Bronchial epithelial cell (primary cell): ENCODE measurements at regions not wholly inside any gene's neighbourhood (a gene's known extent, or its start where the extent isn't known, plus 50 kb on each side); places are given as distances from the start of the nearest gene placed in this dataset.

Source experiments
- DNase-seq: peaks from one replicate; pipeline ENCODE4 v3.0.0-alpha.2; 2010; ENCODE audit warnings: low read depth
- FAIRE-seq: peaks from 2 replicates; lab custom pipeline; 2011; peaks lifted over from hg19 to GRCh38; lab: Jason Lieb, UNC
- H3K27me3 ChIP-seq: 2 replicates; pipeline ENCODE4 v1.5.1; 2011; ENCODE audit warnings: low read length; ENCODE audit not compliant: control insufficient read depth, insufficient read depth
- H3K36me3 ChIP-seq: 2 replicates; pipeline ENCODE4 v1.5.1; 2011; ENCODE audit warnings: low read length; ENCODE audit not compliant: control insufficient read depth, insufficient read depth
- H3K4me3 ChIP-seq: 2 replicates; pipeline ENCODE4 v1.5.1; 2011; ENCODE audit warnings: mild to moderate bottlenecking, low read depth, low read length, control low read depth
- CTCF ChIP-seq: IDR thresholded peaks from 2 replicates; pipeline ENCODE4 v1.5.1; 2011; ENCODE audit warnings: mild to moderate bottlenecking, moderate library complexity, low read length, control low read depth, inconsistent platforms; ENCODE audit not compliant: insufficient read depth, severe bottlenecking

- Histone ChIP-seq H3K27me3 (no peaks in the 10 kb centered on the region), H3K4me3 (no peak overlapping the region), H3K36me3 (no peaks in the 10 kb centered on the region)
- no peak for TF ChIP-seq CTCF
- FAIRE-seq (no peak), DNase-seq (no peak)
Observed at GRCh38 chr12:22740656-22741355, 115.8 kb downstream of the ETNK1 start.

- TF ChIP-seq CTCF: no peak
- DNase-seq (no peak), FAIRE-seq (no peak)
- Histone ChIP-seq H3K4me3 (no peak overlapping the region), H3K27me3 (no peaks in the 10 kb centered on the region), H3K36me3 (no peaks in the 10 kb centered on the region)
Observed at GRCh38 chr12:22743700-22744099, 118.7 kb downstream of the ETNK1 start.

GRCh38 chr12:22744197-22744596 is 119.2 kb downstream of the ETNK1 start:
- H3K4me3 ChIP-seq: no peak overlapping the region
- no peaks in the 10 kb centered on the region for H3K27me3 ChIP-seq
- FAIRE-seq (no peak), DNase-seq (no peak)
- no peak for TF ChIP-seq CTCF
- no peaks in the 10 kb centered on the region for H3K36me3 ChIP-seq

GRCh38 chr12:22746720-22747119 is 121.7 kb downstream of the ETNK1 start:
- H3K27me3 ChIP-seq: no peaks in the 10 kb centered on the region

GRCh38 chr12:22755629-22756028 is 130.7 kb downstream of the ETNK1 start:
- no peak for FAIRE-seq
- no peaks in the 10 kb centered on the region for H3K27me3 ChIP-seq
- no peak overlapping the region for H3K4me3 ChIP-seq
- DNase-seq: no peak
- TF ChIP-seq CTCF: no peak
- no peaks in the 10 kb centered on the region for H3K36me3 ChIP-seq

More at GRCh38 chr12:22746720-22747119, 121.7 kb downstream of the ETNK1 start:
- DNase-seq: no peak
- FAIRE-seq: no peak
- TF ChIP-seq CTCF: no peak
- H3K4me3 ChIP-seq: no peak overlapping the region
- H3K36me3 ChIP-seq: no peaks in the 10 kb centered on the region
